Pons (tissue), 1 donor: ENCODE measurements at regions not wholly inside any gene's neighbourhood (a gene's known extent, or its start where the extent isn't known, plus 50 kb on each side); places are given as distances from the start of the nearest gene placed in this dataset.

Experiments used
- DNase-seq: peaks from one replicate; pipeline ENCODE4 v3.0.0-alpha.2; 2016; ENCODE audit warnings: low spot score

DNA sequence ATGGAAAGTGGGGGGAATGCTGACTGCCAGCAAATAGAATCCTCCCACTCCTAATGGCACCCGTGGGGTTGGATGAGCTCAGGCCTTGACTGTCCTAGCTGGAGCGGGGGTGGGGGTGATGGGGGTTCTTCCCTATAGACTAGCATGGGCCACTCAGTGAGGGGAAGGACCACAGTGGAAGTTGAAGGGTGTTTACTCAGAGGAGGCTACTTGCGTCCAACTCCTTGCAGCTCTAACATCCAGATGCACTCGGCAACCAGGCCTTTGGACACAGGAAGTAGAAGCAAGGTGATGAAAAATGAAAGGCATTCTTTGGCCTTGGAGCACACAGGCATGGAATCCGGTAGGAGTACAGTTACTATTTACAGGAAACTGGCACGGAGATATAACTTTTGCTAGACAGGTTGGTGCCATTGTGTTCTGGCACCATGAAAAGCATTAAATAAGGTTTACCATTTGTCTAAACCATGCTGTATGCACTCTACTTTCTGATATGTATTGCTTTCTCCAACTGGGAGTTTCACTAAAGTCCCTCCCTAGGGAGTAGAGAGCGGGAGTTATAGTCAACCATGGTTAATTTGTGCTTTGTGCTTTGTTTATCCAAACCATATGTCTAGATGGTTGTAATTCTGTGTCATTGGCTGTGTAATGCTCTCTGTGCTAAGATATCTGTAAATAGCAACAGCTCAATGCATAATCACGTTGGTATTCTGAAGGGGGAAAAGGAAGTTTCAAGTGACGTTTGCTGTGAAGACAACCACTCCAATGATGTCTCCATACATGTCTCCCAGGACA is 125.3 kb downstream of the TSHZ3 start:
- DNase-seq = no peak

GRCh38 chr19:31220540-31220939 is 128.7 kb downstream of the TSHZ3 start:
- DNase-seq = no peak

DNA sequence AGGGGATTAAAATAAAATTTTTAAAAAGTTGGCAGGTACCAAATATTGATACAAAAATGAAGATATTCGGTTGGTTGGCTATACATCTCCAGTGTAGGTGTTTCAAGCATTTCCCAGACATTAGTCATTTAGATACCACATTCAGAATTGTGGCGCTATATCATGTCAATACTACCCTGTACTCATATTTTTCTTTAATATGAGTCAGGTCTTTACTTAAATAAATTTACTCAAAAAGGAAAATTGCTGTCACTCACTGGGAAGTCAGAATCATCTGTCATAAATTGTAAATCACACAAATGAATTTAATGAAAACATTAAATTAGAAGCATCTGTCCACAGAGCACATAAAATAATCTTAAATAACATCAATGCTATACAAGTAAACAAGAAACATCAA is 134.2 kb downstream of the TSHZ3 start:
- DNase-seq = no peak

- no peak for DNase-seq
Measured at GRCh38 chr19:31214086-31214485, 135.2 kb downstream of the TSHZ3 start.

GRCh38 chr19:31211088-31211487 is 138.1 kb downstream of the TSHZ3 start:
- no peak for DNase-seq

DNA sequence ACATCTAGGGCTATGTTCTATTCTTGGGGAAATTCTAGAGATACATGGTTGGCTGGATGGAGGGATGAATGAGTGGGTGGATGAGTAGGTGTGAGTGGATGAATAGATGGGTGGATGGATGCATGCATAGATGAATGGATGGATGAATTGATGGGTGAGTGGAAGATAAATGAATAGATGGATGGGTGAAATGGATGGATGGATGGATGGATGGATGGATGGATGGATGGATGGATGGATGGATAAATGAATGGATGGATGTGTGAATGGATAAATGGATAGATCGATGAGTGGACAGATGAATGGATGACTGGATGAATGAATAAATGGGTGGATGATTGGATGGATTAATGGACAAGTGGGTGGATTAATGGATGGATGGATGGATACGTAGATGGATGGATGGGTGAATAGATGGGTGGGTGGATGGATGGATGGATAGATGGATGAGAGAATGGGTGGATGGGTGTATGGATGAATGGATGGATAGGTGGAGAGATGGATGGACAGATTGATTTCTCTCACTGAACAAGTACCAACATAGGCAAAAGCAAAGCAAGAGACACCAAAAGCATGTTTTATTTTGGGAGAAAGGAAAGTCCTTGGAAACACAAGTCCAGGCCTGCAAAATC is 143.2 kb downstream of the TSHZ3 start:
- no peak for DNase-seq

DNA sequence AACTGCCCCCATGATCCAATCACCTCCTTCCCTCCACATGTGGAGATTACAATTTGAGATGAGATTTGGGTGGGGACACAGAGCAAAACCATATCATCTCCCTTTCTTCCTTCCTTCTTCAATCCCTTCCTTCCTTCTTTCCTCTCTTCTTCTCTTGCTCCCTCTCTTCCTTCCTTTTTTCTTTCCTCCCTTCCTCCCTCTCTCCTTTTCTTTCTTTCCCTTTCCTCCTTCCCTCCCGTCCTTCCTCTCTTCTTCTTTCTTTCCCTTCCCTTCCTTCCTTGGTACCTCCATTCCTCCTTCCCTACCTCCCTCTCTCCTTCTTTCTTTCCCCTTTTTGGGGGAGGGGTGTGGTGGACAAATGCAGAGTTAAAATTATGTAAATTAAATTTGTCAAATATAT is 145.1 kb downstream of the TSHZ3 start:
- DNase-seq = no peak

DNA sequence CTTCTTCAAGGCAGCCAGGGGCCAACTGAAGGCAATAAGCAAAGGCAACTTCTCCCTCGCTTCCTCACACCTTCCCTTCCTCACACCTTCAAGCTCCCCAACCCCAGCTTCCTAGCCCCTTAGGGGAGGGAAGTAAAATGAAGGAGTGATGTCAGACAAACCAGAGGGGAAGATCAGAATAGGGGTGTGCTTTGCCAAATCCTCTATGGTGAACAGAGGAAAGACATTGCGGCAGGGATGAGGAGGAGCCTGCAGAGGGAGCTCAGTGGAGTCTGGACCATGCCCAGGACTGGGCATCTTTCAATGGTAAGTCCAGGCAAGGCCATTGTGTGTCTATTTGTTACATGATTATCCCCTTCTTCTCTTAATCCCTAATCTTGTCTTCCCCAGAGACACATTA is 164.0 kb downstream of the TSHZ3 start:
- DNase-seq = no peak

GRCh38 chr19:31181535-31181934 is 167.7 kb downstream of the TSHZ3 start:
- DNase-seq = no peak

GRCh38 chr19:31180907-31181306 is 168.3 kb downstream of the TSHZ3 start:
- DNase-seq = no peak

GRCh38 chr19:31179471-31179852 is 169.8 kb downstream of the TSHZ3 start:
- no peak for DNase-seq

GRCh38 chr19:31178833-31179470 is 170.3 kb downstream of the TSHZ3 start:
- no peak for DNase-seq

DNA sequence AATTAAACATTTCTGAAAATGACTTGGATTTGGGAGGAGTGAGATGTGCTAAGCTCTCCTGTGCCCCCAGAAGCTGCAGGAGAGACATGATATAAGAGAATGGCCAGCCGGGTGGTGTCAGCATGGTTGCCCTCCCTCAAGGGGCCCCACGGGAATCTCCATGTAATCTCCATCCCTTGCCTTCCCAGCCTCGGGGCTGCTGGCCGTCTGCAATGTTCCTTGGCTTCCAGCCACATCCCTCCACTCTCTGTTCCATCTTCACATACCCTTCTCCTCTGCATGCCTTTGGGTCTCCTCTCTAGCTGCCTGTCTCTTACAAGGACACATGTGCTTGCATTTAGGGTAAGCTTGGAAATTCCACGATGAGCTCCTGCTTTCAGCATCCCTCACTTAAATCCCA is 172.0 kb downstream of the TSHZ3 start:
- no peak for DNase-seq

DNA sequence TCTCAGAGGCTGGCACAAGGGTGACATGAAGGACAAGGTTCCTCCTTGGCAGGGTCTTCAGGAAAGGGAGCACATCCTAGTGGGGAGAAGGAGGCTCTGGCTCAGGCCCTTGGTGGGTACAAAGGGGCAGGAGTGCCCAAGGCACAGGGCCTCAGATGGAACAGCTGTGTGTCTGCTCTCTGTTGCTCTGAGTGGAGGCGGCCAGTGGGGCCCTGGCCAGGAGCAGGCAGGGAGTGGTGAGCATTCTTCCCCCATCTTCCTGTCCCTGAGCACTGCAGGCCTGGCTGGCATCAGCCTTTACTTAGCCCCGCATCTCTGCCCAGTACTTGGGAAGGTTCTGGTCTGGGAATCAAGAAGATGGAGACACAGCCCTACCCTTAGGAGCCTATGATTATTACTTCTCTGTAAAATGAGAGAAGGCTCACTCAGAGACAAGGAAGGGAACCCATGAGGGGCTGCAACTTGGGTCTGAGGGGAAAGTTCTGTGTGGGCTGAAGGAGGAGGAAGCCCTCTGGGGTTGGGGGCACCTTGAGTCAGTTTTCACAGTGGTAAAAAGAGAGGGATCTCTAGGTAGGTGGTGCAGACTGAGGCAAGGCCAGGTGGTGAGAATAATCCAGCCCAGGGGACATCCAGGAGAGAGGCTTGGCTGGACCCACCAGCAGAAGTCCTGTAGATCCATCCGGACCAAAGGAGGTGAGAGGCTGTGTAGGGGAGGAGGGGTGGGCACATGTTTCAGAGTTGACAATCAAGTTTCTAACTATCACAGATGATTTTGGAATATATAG is 173.5 kb downstream of the TSHZ3 start:
- DNase-seq = no peak

DNA sequence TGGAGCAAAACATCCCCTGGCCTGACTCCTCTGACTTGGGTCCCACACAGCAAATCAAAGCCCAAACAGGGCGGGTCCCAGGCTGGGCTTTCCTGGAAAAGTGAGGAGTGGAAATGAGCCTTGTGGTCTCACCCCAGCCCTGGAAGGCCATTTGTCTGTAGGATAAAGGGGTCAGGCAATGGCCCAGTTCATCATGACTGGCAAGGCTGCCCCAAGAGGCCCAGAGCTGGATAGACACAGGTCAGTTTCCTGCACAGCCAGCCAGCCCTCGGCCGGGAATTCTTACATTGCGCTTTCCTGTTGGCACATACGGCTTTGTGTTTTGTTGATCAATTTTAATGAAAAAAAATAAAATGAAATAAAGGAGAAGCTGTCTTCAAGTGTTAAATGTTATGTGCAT is 174.3 kb downstream of the TSHZ3 start:
- no peak for DNase-seq

- no peak for DNase-seq
Measured at GRCh38 chr19:31173991-31174390, 175.2 kb downstream of the TSHZ3 start.

- DNase-seq = no peak
Measured at GRCh38 chr19:31171936-31172335, 177.3 kb downstream of the TSHZ3 start.

- no peak for DNase-seq
Measured at GRCh38 chr19:31170046-31170445, 179.2 kb downstream of the TSHZ3 start.

DNA sequence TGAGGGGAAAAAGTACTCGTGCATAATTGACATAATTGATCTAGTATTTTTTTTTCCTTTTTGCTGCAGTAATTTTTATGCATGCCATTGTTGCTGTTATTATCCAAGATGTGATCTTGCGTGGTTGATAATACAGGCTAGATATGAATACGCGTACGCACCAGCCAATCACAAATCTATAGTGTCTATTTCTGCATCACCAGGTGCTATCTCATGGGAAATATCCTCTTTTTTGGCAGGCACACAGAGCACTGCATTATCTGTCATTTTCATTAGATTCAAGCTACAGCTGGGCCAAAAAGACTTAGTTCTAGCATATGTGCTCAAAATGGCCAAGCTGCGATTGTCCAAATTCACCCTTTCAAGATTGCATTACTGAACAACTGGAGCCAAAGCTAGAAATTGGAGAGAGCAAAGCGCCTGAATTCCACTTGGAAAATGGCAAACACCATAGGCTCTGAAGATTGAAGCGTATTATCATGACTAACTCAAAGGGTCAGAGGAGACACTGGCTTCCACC is 181.1 kb downstream of the TSHZ3 start:
- DNase-seq = no peak

DNA sequence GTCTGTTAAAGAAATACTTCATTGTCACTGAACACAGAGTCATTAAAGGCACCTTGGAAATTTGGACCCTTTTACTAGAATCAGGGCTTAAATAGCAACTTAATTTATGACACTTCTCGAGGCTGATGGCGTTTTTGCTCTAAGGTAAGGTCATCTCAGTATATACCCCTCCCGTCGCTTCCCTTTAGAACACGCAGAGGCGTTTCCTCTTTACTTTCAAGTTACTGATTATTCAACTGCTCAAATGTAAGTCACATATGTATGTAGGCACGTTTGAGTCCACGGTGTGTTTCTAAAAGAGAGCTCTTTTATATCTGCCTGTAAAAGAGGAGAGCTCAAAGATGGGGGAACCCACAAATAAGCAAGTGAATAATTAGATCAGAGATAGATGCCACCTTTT is 181.5 kb downstream of the TSHZ3 start:
- DNase-seq = no peak

DNA sequence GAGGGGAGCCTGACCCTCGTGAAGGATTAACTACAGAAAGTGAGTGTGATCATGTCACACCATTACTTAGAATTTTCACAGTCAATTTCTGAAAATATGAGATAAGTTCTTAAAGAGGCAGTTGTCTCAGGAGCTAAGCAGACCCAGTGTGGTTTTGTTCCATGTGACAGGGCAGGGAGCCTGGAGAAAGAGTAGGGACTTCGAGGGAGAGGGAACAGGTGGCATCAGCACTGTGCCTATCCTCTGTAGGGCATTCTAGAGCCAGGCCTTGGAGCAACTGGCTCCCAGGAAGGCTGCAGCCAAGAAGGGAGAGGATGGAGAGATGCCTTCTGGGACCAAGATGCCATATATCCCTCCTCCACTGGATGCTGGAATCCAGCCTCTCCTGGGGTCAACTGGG is 183.0 kb downstream of the TSHZ3 start:
- no peak for DNase-seq

- DNase-seq = no peak
Measured at GRCh38 chr19:31164791-31165251, 184.4 kb downstream of the TSHZ3 start.
